ENCODE measurements at regions not wholly inside any gene's neighbourhood (a gene's known extent, or its start where the extent isn't known, plus 50 kb on each side); places are given as distances from the start of the nearest gene placed in this dataset.

GRCh38 chr6:84353459-84354423 lies 126.3 kb upstream of the CEP162 start (continued):
- TF ChIP-seq ZNF654 (tag by site-specific recombination; IDR thresholded peaks at IDR 0.05; ENCODE audit: low read depth) = no peak
- TF ChIP-seq, protein P1, sequence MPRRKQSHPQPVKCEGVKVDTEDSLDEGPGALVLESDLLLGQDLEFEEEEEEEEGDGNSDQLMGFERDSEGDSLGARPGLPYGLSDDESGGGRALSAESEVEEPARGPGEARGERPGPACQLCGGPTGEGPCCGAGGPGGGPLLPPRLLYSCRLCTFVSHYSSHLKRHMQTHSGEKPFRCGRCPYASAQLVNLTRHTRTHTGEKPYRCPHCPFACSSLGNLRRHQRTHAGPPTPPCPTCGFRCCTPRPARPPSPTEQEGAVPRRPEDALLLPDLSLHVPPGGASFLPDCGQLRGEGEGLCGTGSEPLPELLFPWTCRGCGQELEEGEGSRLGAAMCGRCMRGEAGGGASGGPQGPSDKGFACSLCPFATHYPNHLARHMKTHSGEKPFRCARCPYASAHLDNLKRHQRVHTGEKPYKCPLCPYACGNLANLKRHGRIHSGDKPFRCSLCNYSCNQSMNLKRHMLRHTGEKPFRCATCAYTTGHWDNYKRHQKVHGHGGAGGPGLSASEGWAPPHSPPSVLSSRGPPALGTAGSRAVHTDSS (tag by site-specific recombination; IDR thresholded peaks at IDR 0.05) = no peak
- TF ChIP-seq ZNF610 (tag by site-specific recombination; IDR thresholded peaks at IDR 0.05; ENCODE audit: borderline replicate concordance) = no peak; the same call in 1 of the 2 replicates
- TF ChIP-seq, protein P2, sequence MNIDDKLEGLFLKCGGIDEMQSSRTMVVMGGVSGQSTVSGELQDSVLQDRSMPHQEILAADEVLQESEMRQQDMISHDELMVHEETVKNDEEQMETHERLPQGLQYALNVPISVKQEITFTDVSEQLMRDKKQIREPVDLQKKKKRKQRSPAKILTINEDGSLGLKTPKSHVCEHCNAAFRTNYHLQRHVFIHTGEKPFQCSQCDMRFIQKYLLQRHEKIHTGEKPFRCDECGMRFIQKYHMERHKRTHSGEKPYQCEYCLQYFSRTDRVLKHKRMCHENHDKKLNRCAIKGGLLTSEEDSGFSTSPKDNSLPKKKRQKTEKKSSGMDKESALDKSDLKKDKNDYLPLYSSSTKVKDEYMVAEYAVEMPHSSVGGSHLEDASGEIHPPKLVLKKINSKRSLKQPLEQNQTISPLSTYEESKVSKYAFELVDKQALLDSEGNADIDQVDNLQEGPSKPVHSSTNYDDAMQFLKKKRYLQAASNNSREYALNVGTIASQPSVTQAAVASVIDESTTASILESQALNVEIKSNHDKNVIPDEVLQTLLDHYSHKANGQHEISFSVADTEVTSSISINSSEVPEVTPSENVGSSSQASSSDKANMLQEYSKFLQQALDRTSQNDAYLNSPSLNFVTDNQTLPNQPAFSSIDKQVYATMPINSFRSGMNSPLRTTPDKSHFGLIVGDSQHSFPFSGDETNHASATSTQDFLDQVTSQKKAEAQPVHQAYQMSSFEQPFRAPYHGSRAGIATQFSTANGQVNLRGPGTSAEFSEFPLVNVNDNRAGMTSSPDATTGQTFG (tag by site-specific recombination; IDR thresholded peaks at IDR 0.05; ENCODE audit: borderline replicate concordance) = no peak
- TF ChIP-seq ZNF146 (tag by site-specific recombination; IDR thresholded peaks at IDR 0.05) = no peak
- no peak for TF ChIP-seq PRDM1 (tag by site-specific recombination; IDR thresholded peaks at IDR 0.05)
- TF ChIP-seq ZNF140 (tag by site-specific recombination; IDR thresholded peaks at IDR 0.05) = no peak
- no peak for TF ChIP-seq ZNF133 (tag by site-specific recombination; IDR thresholded peaks at IDR 0.05)
- TF ChIP-seq ZBTB10 (tag by site-specific recombination; IDR thresholded peaks at IDR 0.05) = no peak
- no peak for TF ChIP-seq ZFP41 (tag by site-specific recombination; IDR thresholded peaks at IDR 0.05; ENCODE audit: borderline replicate concordance)
- TF ChIP-seq PRDM6 (tag by site-specific recombination; IDR thresholded peaks at IDR 0.05) = peak; percentile 94
- TF ChIP-seq ZNF596 (tag by site-specific recombination; IDR thresholded peaks at IDR 0.05) = no peak
- TF ChIP-seq GFI1B (tag by site-specific recombination; IDR thresholded peaks at IDR 0.05) = peak; percentile 89
- TF ChIP-seq ZNF266 (tag by site-specific recombination; IDR thresholded peaks at IDR 0.05; ENCODE audit: low read depth) = no peak
- no peak for TF ChIP-seq ZNF792 (tag by site-specific recombination; IDR thresholded peaks at IDR 0.05)
- TF ChIP-seq, protein P3, sequence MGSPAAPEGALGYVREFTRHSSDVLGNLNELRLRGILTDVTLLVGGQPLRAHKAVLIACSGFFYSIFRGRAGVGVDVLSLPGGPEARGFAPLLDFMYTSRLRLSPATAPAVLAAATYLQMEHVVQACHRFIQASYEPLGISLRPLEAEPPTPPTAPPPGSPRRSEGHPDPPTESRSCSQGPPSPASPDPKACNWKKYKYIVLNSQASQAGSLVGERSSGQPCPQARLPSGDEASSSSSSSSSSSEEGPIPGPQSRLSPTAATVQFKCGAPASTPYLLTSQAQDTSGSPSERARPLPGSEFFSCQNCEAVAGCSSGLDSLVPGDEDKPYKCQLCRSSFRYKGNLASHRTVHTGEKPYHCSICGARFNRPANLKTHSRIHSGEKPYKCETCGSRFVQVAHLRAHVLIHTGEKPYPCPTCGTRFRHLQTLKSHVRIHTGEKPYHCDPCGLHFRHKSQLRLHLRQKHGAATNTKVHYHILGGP (tag by site-specific recombination; IDR thresholded peaks at IDR 0.05) = no peak
- no peak for TF ChIP-seq ZNF274 (IDR thresholded peaks at IDR 0.05; ENCODE audit: low read length)
- no peak for TF ChIP-seq ZNF274 (tag by site-specific recombination; IDR thresholded peaks at IDR 0.05; ENCODE audit: borderline replicate concordance)
- no peak for TF ChIP-seq ZNF510 (tag by site-specific recombination; IDR thresholded peaks at IDR 0.05; ENCODE audit: insufficient replicate concordance)
- no peak for TF ChIP-seq ZNF23 (tag by site-specific recombination; IDR thresholded peaks at IDR 0.05; ENCODE audit: borderline replicate concordance)
- TF ChIP-seq, protein P4, sequence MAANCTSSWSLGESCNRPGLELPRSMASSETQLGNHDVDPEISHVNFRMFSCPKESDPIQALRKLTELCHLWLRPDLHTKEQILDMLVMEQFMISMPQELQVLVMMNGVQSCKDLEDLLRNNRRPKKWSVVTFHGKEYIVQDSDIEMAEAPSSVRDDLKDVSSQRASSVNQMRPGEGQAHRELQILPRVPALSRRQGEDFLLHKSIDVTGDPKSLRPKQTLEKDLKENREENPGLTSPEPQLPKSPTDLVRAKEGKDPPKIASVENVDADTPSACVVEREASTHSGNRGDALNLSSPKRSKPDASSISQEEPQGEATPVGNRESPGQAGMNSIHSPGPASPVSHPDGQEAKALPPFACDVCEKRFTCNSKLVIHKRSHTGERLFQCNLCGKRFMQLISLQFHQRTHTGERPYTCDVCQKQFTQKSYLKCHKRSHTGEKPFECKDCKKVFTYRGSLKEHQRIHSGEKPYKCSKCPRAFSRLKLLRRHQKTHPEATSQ (tag by site-specific recombination; IDR thresholded peaks at IDR 0.05) = no peak
- TF ChIP-seq ZNF24 (tag by site-specific recombination; IDR thresholded peaks at IDR 0.05) = no peak
- TF ChIP-seq ZBTB44 (tag by site-specific recombination; IDR thresholded peaks at IDR 0.05) = peak; percentile 19; the same call in 1 of the 2 replicates
- TF ChIP-seq, protein P5, sequence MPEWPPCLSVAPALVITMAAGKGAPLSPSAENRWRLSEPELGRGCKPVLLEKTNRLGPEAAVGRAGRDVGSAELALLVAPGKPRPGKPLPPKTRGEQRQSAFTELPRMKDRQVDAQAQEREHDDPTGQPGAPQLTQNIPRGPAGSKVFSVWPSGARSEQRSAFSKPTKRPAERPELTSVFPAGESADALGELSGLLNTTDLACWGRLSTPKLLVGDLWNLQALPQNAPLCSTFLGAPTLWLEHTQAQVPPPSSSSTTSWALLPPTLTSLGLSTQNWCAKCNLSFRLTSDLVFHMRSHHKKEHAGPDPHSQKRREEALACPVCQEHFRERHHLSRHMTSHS (tag by site-specific recombination; IDR thresholded peaks at IDR 0.05) = no peak

Measured in HEK293 (cell line).